ENCODE measurements at regions not wholly inside any gene's neighbourhood (a gene's known extent, or its start where the extent isn't known, plus 50 kb on each side); places are given as distances from the start of the nearest gene placed in this dataset.

- no peak for DNase-seq (ENCODE audit: low read depth)
- TF ChIP-seq, protein P1, sequence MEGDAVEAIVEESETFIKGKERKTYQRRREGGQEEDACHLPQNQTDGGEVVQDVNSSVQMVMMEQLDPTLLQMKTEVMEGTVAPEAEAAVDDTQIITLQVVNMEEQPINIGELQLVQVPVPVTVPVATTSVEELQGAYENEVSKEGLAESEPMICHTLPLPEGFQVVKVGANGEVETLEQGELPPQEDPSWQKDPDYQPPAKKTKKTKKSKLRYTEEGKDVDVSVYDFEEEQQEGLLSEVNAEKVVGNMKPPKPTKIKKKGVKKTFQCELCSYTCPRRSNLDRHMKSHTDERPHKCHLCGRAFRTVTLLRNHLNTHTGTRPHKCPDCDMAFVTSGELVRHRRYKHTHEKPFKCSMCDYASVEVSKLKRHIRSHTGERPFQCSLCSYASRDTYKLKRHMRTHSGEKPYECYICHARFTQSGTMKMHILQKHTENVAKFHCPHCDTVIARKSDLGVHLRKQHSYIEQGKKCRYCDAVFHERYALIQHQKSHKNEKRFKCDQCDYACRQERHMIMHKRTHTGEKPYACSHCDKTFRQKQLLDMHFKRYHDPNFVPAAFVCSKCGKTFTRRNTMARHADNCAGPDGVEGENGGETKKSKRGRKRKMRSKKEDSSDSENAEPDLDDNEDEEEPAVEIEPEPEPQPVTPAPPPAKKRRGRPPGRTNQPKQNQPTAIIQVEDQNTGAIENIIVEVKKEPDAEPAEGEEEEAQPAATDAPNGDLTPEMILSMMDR (IDR thresholded peaks at IDR 0.05; ENCODE audit: low read depth, low read length, missing control alignments): no peak
- H3K4me3 ChIP-seq (ENCODE audit: low read depth, low read length): no peak overlapping the region
Observed at GRCh38 chr12:11593013-11593412, 56.5 kb upstream of the ETV6 start.

DNA sequence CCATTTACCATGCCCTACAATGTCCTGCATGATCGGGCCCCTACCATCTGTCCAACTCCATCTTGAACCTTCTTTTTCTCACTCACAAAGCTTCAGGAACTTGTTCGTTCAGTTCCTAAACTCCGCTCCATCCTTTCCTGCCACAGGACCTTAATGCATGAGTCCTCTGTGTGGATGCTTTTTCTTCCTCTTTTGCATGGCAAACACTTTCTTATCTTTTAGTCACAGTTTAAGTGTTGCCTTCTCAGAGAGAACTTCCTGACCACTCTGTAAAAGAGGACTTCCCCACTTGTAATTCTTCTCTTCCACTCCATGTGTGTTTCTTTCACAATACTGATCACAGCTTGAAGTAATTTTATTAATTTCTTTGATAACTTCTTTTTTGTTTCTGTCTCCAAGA is 54.4 kb upstream of the ETV6 start:
- H3K4me3 ChIP-seq (ENCODE audit: low read depth, low read length): no peak overlapping the region
- no peak for DNase-seq (ENCODE audit: low read depth)
- TF ChIP-seq, protein P1 (IDR thresholded peaks at IDR 0.05; ENCODE audit: low read depth, low read length, missing control alignments): no peak

DNA sequence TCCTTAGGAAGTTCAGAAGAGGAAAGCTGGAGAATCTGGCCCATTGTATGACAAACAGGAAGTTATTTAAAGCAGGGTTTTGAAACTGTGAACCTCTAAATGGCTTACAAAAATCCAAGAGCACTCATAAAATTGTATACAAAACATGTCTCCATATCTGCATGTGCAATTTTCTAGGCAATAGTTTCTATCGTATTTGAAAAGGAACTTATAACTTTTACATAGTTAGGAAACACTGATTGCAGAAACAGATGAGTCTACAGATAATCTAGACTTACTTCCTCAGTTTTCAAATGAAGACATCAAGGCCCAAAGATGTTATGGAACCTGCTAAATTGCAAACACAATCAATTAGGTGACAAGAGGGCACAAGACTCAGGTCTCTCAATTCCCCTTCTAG is 53.3 kb upstream of the ETV6 start:
- H3K4me3 ChIP-seq (ENCODE audit: low read depth, low read length): no peak overlapping the region
- DNase-seq (ENCODE audit: low read depth): no peak
- TF ChIP-seq, protein P1 (IDR thresholded peaks at IDR 0.05; ENCODE audit: low read depth, low read length, missing control alignments): no peak

DNA sequence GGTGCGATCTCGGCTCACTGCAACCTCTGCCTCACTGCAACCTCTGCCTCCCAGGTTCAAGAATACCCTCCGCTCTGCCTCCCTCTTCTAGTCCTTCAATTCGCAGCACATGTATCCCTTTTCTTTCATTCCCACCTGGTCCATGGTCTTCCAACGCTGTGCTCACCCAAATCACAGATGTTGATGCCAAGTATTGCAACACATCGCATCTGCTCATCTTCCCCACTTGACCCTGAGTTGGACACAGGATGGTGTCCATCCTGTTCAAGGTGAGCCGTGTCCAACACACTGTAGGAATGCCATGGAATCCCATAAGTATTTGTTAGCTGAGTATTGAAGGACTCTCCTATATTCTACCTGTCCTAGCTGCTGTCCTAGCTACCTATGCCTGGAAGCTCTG is 50.6 kb upstream of the ETV6 start:
- DNase-seq (ENCODE audit: low read depth): no peak
- H3K4me3 ChIP-seq (ENCODE audit: low read depth, low read length): no peak overlapping the region
- TF ChIP-seq, protein P1 (IDR thresholded peaks at IDR 0.05; ENCODE audit: low read depth, low read length, missing control alignments): no peak
